HG03175 (cell line): ENCODE measurements at regions not wholly inside any gene's neighbourhood (a gene's known extent, or its start where the extent isn't known, plus 50 kb on each side); places are given as distances from the start of the nearest gene placed in this dataset.
"Not testable (repeated sequence)": the region's sequence is repeated elsewhere in the genome, so short reads cannot be mapped to it uniquely, and the experiment has no call there.

Experiments
- ATAC-seq: cut with Tn5 transposase; IDR thresholded peaks from one replicate; pipeline ENCODE4 v1.9.1; 2021; ENCODE audit warnings: mild to moderate bottlenecking, moderate library complexity; ENCODE audit not compliant: unreplicated experiment

GRCh38 chr20:6715401-6715941 lies 52.0 kb upstream of the BMP2 start:
- no peak for ATAC-seq

GRCh38 chr20:6714279-6714711 lies 53.2 kb upstream of the BMP2 start:
- no peak for ATAC-seq

GRCh38 chr20:6711951-6712649 lies 55.4 kb upstream of the BMP2 start:
- no peak for ATAC-seq

- no peak for ATAC-seq
Observed at GRCh38 chr20:6709910-6710595, 57.4 kb upstream of the BMP2 start.

GRCh38 chr20:6708010-6708409 lies 59.5 kb upstream of the BMP2 start:
- ATAC-seq, result no peak

GRCh38 chr20:6707321-6707831 lies 60.1 kb upstream of the BMP2 start:
- ATAC-seq, result no peak

- ATAC-seq, result no peak
Observed at GRCh38 chr20:6705926-6706548, 61.4 kb upstream of the BMP2 start.

- no peak for ATAC-seq
Observed at GRCh38 chr20:6705106-6705766, 62.2 kb upstream of the BMP2 start.

GRCh38 chr20:6704132-6704861 lies 63.2 kb upstream of the BMP2 start:
- peak; percentile 37 for ATAC-seq

GRCh38 chr20:6703656-6704055 lies 63.8 kb upstream of the BMP2 start:
- no peak for ATAC-seq

- ATAC-seq, result no peak
Observed at GRCh38 chr20:6703047-6703446, 64.4 kb upstream of the BMP2 start.

GRCh38 chr20:6702144-6702543 lies 65.3 kb upstream of the BMP2 start:
- ATAC-seq, result no peak

GRCh38 chr20:6700563-6701329 lies 66.7 kb upstream of the BMP2 start:
- no peak for ATAC-seq

GRCh38 chr20:6699921-6700562 lies 67.4 kb upstream of the BMP2 start:
- no peak for ATAC-seq

GRCh38 chr20:6698723-6699122 lies 68.8 kb upstream of the BMP2 start:
- no peak for ATAC-seq

GRCh38 chr20:6698056-6698455 lies 69.4 kb upstream of the BMP2 start:
- no peak for ATAC-seq

- ATAC-seq, result no peak
Observed at GRCh38 chr20:6697228-6697972, 70.1 kb upstream of the BMP2 start.

- ATAC-seq, result no peak
Observed at GRCh38 chr20:6696001-6696400, 71.5 kb upstream of the BMP2 start.

GRCh38 chr20:6693808-6694198 lies 73.7 kb upstream of the BMP2 start:
- not testable (repeated sequence) for ATAC-seq
